HepG2 (cell line): ENCODE measurements at regions not wholly inside any gene's neighbourhood (a gene's known extent, or its start where the extent isn't known, plus 50 kb on each side); places are given as distances from the start of the nearest gene placed in this dataset.

ENCODE experiments used
- ATAC-seq: fragments of 200-7000 bp; cut with Tn5 transposase; 3 replicates; pipeline ENCODE4 v1.9.1; 2020; ENCODE audit warnings: mild to moderate bottlenecking, moderate library complexity
- BruUV-seq: library from RNA; stranded (reverse); fragments of 400-500 nt; replicated peaks from 2 replicates; lab custom pipeline; 2021; lab: Mats Ljungman, UMichigan
- CTCF ChIA-PET: fragments of 300-600 bp; formaldehyde crosslinking; extraction: SDS; loops from one replicate; lab custom pipeline; 2021; ENCODE audit warnings: low total read pairs, inconsistent platforms, low intra/inter-chr PET ratio; lab: Yijun Ruan, JAX
- POLR2A ChIA-PET: fragments of 350-600 bp; sonication (Branson Sonifier 250); formaldehyde crosslinking; loops from one replicate; lab custom pipeline; 2020; ENCODE audit warnings: antibody characterized with exemption, inconsistent platforms; lab: Yijun Ruan, JAX
- DNase-seq: peaks from one replicate; pipeline ENCODE4 v3.0.0-alpha.2; 2015; ENCODE audit warnings: low spot score
- FAIRE-seq: peaks from 3 replicates; lab custom pipeline; 2011; peaks lifted over from hg19 to GRCh38; lab: Jason Lieb, UNC
- H2AFZ ChIP-seq: one replicate; pipeline ENCODE4 v1.6.1; 2011; ENCODE audit warnings: low read length, inconsistent platforms
- H3K27ac ChIP-seq: fragments of 300-600 bp; 3 replicates; pipeline ENCODE4 v1.8.0; 2011; ENCODE audit warnings: mixed run types, mild to moderate bottlenecking, mixed read lengths, low read length, inconsistent platforms; ENCODE audit not compliant: insufficient read depth; ENCODE audit errors: extremely low read length
- H3K27me3 ChIP-seq, 2 experiments: fragments of 200-600 bp in 1 of 2; 2 replicates in 1 of 2; 3 replicates in 1 of 2; pipeline versions ENCODE4 v1.6.0 to v1.8.0; 2011; ENCODE audit warnings: low read length in 2 of 2, mild to moderate bottlenecking in 2 of 2, moderate library complexity in 2 of 2, inconsistent platforms in 1 of 2; ENCODE audit not compliant: insufficient read depth in 2 of 2, control insufficient read depth in 1 of 2
- H3K36me3 ChIP-seq, 2 experiments: fragments of 200-600 bp in 1 of 2; replicated peaks in 1 of 2; 2 replicates in 1 of 2; 3 replicates in 1 of 2; pipeline versions ENCODE4 v1.5.1 to v1.8.0; 2011; ENCODE audit warnings: low read length in 2 of 2, inconsistent platforms in 1 of 2; ENCODE audit not compliant: insufficient read depth in 2 of 2, control insufficient read depth in 1 of 2
- H3K4me1 ChIP-seq: 2 replicates; pipeline ENCODE4 v1.5.1; 2012; ENCODE audit warnings: low read length, inconsistent platforms; ENCODE audit not compliant: insufficient read depth
- H3K4me2 ChIP-seq: 2 replicates; pipeline ENCODE4 v1.6.0; 2011; ENCODE audit warnings: low read depth, low read length, inconsistent platforms
- H3K4me3 ChIP-seq, 3 experiments: fragments of 200-600 bp in 1 of 3; sonication (generic), shearing (Covaris generic) in 1 of 3; replicated peaks in 1 of 3; 2 replicates each; pipeline ENCODE4 v1.5.1; 2011 to 2016; ENCODE audit warnings: low read length in 3 of 3, inconsistent platforms in 2 of 3, low read depth in 2 of 3, mild to moderate bottlenecking in 2 of 3, control low read depth in 1 of 3, mixed read lengths in 1 of 3; ENCODE audit not compliant: insufficient read depth in 1 of 3
- H3K79me2 ChIP-seq: one replicate; pipeline ENCODE4 v1.6.1; 2011; ENCODE audit warnings: low read length, inconsistent platforms; ENCODE audit not compliant: insufficient read depth
- H3K9ac ChIP-seq: 2 replicates; pipeline ENCODE4 v1.6.0; 2011; ENCODE audit warnings: mild to moderate bottlenecking, low read depth, low read length, inconsistent platforms; ENCODE audit not compliant: insufficient read depth
- H3K9me3 ChIP-seq: 2 replicates; pipeline ENCODE4 v1.5.1; 2012; ENCODE audit warnings: mild to moderate bottlenecking, low read length
- H4K20me1 ChIP-seq: 2 replicates; pipeline ENCODE4 v1.6.0; 2011; ENCODE audit warnings: inconsistent platforms, mild to moderate bottlenecking, low read length, moderate library complexity; ENCODE audit not compliant: insufficient read depth
- CENPT ChIP-seq: sonication (generic); formaldehyde crosslinking; IDR thresholded peaks from 2 replicates; pipeline ENCODE4 v1.8.0; 2022; ENCODE audit warnings: low read depth, mild to moderate bottlenecking, moderate library complexity, missing genetic modification reagents
- IKZF4 ChIP-seq: sonication (generic); formaldehyde crosslinking; IDR thresholded peaks from 2 replicates; pipeline ENCODE4 v1.5.1; 2020; ENCODE audit warnings: borderline replicate concordance, mild to moderate bottlenecking, low read depth, missing genetic modification reagents; ENCODE audit errors: not compliant biosample characterization
- IRF2 ChIP-seq: IDR thresholded peaks from 2 replicates; pipeline ENCODE4 v1.6.1; 2018; ENCODE audit warnings: missing genetic modification reagents, missing compliant biosample characterization
- RARA ChIP-seq: IDR thresholded peaks from 2 replicates; pipeline ENCODE4 v1.6.1; 2016; ENCODE audit warnings: missing genetic modification reagents, missing compliant biosample characterization
- ZNF263 ChIP-seq: sonication (generic); formaldehyde crosslinking; IDR thresholded peaks from 2 replicates; pipeline ENCODE4 v1.4.0; 2020; ENCODE audit warnings: missing genetic modification reagents
- ZNF546 ChIP-seq: sonication (generic); formaldehyde crosslinking; conservative IDR thresholded peaks from 2 replicates; pipeline ENCODE4 v1.8.1; 2023; ENCODE audit warnings: mild to moderate bottlenecking, missing genetic modification reagents
- ZNF615 ChIP-seq: sonication (generic); formaldehyde crosslinking; IDR thresholded peaks from 2 replicates; pipeline ENCODE4 v1.5.0; 2020; ENCODE audit warnings: mild to moderate bottlenecking, missing genetic modification reagents, borderline replicate concordance
- ZNF674 ChIP-seq: sonication (generic); formaldehyde crosslinking; IDR thresholded peaks from 2 replicates; pipeline ENCODE4 v1.5.0; 2020; ENCODE audit warnings: low read depth, mild to moderate bottlenecking, missing genetic modification reagents
- WGBS: methylation state at CpG from one replicate; pipeline ENCODE4 v1.1.6; 2017; ENCODE audit warnings: low lambda C conversion rate; 5-methylcytosine and 5-hydroxymethylcytosine counted together
- in situ Hi-C: cut with HindIII; loops from 2 replicates; pipeline ENCODE4 v1.10.0; 2017; ENCODE audit warnings: low pct_unique_long_range_greater_than_20kb; ENCODE audit not compliant: extremely low pct_ligation_motif_present
- intact Hi-C: fragments of 100-400 bp; cut with micrococcal nuclease; formaldehyde crosslinking; loops from one replicate; pipeline ENCODE4 v1.10.0; 2022; ENCODE audit not compliant: unreplicated experiment
- TF ChIP-seq, protein P1 (sequence below): IDR thresholded peaks from 2 replicates; pipeline ENCODE4 v1.6.1; 2016; ENCODE audit warnings: missing compliant biosample characterization, missing genetic modification reagents, borderline replicate concordance
- TF ChIP-seq, protein P2 (sequence below): IDR thresholded peaks from 2 replicates; pipeline ENCODE4 v1.6.1; 2016; ENCODE audit warnings: control low read depth
- TF ChIP-seq, protein P3 (sequence below): IDR thresholded peaks from 2 replicates; pipeline ENCODE4 v1.6.1; 2016
- TF ChIP-seq, protein P4 (sequence below): conservative IDR thresholded peaks from 2 replicates; pipeline ENCODE4 v1.6.1; 2018; ENCODE audit warnings: missing genetic modification reagents
- TF ChIP-seq, protein P5 (sequence below), 2 experiments: sonication (generic) in 1 of 2; formaldehyde crosslinking in 1 of 2; IDR thresholded peaks; 2 replicates each; pipeline versions ENCODE4 v1.4.0 to v1.6.1; 2018 to 2020; ENCODE audit warnings: missing genetic modification reagents in 2 of 2, borderline replicate concordance in 1 of 2, low read depth in 1 of 2, mild to moderate bottlenecking in 1 of 2, missing biosample characterization in 1 of 2

DNA sequence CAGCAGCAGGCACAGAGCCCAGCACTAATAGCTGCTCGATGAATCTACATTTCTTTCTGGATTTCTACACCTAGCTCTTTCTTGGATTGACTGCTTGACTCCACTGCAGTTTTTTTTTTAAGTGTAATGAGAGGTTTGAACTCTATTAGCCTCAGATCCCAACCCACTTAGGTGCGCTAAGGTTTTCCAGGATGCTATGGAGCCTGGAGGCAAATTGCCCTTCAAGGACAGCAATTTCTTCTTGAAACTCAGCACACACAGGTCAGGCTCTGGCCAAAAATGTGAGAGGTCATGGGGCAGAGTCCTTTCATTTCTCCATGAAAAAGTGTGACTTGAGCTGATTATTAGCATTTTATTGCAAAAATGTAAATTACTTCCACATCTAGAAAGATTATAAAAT is 52.3 kb upstream of the TIAM2 start:
- no peaks in the 10 kb centered on the region for H3K79me2 ChIP-seq
- intact Hi-C loops, result no loop called here
- H4K20me1 ChIP-seq, result no peaks in the 10 kb centered on the region
- peaks cover 6% of the 10 kb centered on the region for H3K4me1 ChIP-seq
- 95% methylated on average over 2 of the region's 2 CpGs for WGBS
- H3K4me3 ChIP-seq, result no peak overlapping the region
- no peak overlapping the region for H3K9ac ChIP-seq
- H3K36me3 ChIP-seq, result 0 out of 5 replicates have a peak, but pooled peaks cover 0 to 5% of the 10 kb centered on the region in 2 experiments
- TF ChIP-seq ZNF546 (CRISPR knock-in tag) (no peak), CENPT (CRISPR knock-in tag) (no peak), ZNF263 (no peak), ZNF615 (CRISPR knock-in tag) (no peak), RARA (no peak), IRF2 (CRISPR knock-in tag) (no peak), ZNF674 (CRISPR knock-in tag) (no peak), IKZF4 (CRISPR knock-in tag) (no peak)
- TF ChIP-seq, protein P1, sequence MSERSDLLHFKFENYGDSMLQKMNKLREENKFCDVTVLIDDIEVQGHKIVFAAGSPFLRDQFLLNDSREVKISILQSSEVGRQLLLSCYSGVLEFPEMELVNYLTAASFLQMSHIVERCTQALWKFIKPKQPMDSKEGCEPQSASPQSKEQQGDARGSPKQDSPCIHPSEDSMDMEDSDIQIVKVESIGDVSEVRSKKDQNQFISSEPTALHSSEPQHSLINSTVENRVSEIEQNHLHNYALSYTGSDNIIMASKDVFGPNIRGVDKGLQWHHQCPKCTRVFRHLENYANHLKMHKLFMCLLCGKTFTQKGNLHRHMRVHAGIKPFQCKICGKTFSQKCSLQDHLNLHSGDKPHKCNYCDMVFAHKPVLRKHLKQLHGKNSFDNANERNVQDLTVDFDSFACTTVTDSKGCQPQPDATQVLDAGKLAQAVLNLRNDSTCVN (CRISPR knock-in tag), result no peak
- TF ChIP-seq, protein P2, sequence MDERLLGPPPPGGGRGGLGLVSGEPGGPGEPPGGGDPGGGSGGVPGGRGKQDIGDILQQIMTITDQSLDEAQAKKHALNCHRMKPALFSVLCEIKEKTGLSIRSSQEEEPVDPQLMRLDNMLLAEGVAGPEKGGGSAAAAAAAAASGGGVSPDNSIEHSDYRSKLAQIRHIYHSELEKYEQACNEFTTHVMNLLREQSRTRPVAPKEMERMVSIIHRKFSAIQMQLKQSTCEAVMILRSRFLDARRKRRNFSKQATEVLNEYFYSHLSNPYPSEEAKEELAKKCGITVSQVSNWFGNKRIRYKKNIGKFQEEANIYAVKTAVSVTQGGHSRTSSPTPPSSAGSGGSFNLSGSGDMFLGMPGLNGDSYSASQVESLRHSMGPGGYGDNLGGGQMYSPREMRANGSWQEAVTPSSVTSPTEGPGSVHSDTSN, result no peak
- TF ChIP-seq, protein P3, sequence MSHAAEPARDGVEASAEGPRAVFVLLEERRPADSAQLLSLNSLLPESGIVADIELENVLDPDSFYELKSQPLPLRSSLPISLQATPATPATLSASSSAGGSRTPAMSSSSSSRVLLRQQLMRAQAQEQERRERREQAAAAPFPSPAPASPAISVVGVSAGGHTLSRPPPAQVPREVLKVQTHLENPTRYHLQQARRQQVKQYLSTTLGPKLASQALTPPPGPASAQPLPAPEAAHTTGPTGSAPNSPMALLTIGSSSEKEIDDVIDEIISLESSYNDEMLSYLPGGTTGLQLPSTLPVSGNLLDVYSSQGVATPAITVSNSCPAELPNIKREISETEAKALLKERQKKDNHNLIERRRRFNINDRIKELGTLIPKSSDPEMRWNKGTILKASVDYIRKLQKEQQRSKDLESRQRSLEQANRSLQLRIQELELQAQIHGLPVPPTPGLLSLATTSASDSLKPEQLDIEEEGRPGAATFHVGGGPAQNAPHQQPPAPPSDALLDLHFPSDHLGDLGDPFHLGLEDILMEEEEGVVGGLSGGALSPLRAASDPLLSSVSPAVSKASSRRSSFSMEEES (CRISPR knock-in tag), result no peak
- TF ChIP-seq, protein P4, sequence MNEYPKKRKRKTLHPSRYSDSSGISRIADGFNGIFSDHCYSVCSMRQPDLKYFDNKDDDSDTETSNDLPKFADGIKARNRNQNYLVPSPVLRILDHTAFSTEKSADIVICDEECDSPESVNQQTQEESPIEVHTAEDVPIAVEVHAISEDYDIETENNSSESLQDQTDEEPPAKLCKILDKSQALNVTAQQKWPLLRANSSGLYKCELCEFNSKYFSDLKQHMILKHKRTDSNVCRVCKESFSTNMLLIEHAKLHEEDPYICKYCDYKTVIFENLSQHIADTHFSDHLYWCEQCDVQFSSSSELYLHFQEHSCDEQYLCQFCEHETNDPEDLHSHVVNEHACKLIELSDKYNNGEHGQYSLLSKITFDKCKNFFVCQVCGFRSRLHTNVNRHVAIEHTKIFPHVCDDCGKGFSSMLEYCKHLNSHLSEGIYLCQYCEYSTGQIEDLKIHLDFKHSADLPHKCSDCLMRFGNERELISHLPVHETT (CRISPR knock-in tag), result no peak
- TF ChIP-seq, protein P5, sequence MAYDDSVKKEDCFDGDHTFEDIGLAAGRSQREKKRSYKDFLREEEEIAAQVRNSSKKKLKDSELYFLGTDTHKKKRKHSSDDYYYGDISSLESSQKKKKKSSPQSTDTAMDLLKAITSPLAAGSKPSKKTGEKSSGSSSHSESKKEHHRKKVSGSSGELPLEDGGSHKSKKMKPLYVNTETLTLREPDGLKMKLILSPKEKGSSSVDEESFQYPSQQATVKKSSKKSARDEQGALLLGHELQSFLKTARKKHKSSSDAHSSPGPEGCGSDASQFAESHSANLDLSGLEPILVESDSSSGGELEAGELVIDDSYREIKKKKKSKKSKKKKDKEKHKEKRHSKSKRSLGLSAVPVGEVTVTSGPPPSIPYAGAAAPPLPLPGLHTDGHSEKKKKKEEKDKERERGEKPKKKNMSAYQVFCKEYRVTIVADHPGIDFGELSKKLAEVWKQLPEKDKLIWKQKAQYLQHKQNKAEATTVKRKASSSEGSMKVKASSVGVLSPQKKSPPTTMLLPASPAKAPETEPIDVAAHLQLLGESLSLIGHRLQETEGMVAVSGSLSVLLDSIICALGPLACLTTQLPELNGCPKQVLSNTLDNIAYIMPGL (CRISPR knock-in tag; IDR thresholded peaks at IDR 0.05; ENCODE audit: borderline replicate concordance in 1 of 2, low read depth in 1 of 2), result no peak
- in situ Hi-C loops, result no loop called here
- no peak for DNase-seq
- no peak overlapping the region for H2AFZ ChIP-seq
- POLR2A ChIA-PET, result no interaction called here
- no peaks in the 10 kb centered on the region for H3K27me3 ChIP-seq
- no peak for ATAC-seq
- H3K27ac ChIP-seq, result no peak overlapping the region
- H3K4me2 ChIP-seq, result no peak overlapping the region
- CTCF ChIA-PET, result no interaction called here
- no TSS peak for BruUV-seq
- no peaks in the 10 kb centered on the region for H3K9me3 ChIP-seq
- FAIRE-seq, result no peak
